Daoy (cell line): ENCODE measurements at regions not wholly inside any gene's neighbourhood (a gene's known extent, or its start where the extent isn't known, plus 50 kb on each side); places are given as distances from the start of the nearest gene placed in this dataset.
"Not testable (repeated sequence)": the region's sequence is repeated elsewhere in the genome, so short reads cannot be mapped to it uniquely, and the experiment has no call there.

Source experiments
- DNase-seq: peaks from one replicate; pipeline ENCODE4 v3.0.0-alpha.2; 2015; ENCODE audit warnings: low read depth

DNA sequence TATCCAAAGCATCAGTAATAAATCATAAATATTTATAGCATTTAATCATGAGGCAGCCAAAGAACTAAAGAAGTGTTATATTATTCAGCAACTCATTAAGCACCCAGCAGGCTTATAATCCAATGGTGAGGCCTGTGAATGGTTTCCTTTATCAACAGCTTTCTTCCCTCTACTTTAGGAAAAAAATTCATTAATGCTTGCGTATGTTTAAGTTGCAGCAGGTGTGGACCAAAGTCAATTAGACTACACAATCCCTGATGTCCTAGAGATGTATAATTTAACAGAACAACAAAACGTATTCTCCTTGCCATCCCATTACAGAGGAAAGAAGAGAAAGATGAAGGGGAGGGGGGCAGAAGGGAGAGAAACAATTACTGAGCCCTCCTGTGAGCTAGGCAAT is 87.7 kb upstream of the MAGI3 start:
- DNase-seq = no peak

DNA sequence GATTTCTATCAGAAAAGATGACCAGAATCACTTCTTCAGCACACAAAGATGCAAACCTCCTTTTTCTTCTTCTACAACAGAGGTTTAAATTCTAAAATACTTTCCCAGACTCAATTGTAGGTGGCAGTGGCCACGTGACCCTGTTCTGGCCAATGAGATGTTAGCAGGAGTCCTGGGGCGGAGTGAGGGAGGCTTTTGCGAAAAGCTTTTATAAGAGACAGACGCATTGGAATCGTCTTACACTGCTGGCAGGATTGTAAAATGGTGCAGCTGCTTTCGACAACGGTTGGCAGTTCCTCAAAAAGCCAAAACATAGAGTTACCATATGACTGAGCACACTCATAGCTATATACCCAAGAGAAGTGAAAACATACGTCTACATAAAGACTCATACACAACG is 87.0 kb upstream of the MAGI3 start:
- no peak for DNase-seq

DNA sequence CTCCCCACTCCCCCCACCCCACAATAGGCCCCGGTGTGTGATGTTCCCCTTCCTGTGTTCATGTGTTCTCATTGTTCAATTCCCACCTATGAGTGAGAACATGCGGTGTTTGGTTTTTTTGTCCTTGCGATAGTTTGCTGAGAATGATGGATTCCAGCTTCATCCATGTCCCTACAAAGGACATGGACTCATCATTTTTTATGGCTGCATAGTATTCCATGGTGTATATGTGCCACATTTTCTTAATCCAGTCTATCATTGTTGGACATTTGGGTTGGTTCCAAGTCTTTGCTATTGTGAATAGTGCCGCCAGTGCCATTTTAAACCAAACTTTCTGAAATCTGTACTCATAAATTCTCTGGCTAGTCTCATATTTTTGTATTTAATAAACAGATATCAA is 85.3 kb upstream of the MAGI3 start:
- DNase-seq = not testable (repeated sequence)

DNA sequence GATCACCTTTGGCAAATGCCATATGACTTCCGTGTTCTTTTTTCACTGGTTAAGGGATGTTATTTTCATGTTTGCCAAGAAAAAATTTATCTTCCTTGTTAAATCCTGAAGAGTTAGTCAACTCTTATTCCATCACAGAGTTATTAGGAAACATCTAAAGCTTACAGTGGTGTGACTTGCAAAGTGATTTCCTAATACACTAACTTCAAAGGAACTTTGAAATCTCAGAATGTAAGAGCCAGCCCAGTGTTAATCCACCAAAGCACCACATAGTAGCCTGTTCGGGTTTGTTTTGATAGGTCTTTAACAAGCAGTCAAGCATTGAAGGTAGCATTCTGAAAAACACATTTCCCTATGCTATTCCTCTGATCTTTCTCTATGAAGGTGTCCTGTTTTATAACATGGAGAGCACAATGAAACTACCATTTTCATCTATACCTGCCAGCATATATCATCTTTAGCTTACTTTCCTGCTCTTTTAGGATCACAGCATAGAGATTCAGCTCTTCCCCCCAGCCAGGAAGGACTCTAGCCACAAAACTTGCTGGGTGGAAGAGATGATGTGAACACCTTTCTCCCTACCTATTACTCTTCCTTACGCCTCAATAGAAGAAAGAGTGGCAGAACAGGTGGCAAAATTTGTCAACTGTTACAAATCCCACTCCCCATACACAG is 82.4 kb upstream of the MAGI3 start:
- DNase-seq = no peak

DNA sequence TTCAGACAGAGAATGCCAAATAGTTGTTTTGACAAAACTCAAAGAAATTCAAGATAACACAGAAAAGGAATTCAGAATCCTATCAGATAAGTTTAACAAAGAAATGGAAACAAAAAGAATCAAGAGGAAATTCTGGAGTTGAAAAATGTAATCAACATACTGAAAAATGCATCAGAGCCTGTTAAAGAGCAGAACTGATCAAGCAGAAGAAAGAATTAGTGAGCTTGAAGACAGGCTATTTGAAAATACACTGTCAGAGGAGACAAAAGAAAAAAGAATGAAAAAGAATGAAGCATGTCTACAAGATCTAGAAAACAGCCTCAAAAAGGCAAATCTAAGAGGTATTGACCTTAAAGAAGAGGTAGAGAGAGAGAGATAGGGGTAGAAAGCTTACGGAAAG is 77.7 kb upstream of the MAGI3 start:
- not testable (repeated sequence) for DNase-seq

DNA sequence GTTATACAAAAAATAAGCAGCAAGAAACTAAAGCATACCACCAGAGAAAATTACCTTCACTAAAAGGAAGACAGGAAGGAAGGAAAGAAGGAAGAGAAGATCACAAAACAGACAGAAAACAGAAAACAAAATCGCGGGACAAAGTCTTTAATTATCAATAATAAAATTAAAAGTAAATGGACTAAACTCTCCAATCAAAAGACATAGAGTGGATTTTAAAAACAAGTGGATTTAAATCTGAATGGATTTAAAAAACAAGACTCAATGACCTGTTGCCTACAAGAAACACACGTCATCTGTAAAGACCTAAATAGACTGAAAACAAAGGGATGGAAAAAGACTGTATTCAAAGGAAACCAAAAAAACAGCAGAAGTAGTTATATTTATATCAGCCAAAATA is 75.7 kb upstream of the MAGI3 start:
- no peak for DNase-seq

DNA sequence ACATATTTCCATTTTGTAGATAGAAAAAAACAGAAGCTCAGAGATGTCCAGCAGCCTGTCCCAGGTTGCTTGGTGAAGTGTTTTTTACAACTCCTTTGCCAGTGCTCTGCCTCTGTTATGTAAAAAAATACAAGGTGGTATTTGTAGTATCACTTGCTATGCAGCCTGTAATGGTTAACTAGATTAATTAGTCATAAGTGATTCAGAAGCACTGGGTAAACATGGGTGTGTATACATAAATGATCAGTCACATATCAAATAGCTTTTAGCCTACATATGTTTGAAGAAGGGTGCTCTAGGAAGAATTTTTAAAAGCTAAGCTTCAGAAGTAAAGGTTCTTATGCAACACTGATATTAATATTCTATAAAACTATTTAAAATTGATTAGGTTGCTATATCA is 70.0 kb upstream of the MAGI3 start:
- no peak for DNase-seq

DNA sequence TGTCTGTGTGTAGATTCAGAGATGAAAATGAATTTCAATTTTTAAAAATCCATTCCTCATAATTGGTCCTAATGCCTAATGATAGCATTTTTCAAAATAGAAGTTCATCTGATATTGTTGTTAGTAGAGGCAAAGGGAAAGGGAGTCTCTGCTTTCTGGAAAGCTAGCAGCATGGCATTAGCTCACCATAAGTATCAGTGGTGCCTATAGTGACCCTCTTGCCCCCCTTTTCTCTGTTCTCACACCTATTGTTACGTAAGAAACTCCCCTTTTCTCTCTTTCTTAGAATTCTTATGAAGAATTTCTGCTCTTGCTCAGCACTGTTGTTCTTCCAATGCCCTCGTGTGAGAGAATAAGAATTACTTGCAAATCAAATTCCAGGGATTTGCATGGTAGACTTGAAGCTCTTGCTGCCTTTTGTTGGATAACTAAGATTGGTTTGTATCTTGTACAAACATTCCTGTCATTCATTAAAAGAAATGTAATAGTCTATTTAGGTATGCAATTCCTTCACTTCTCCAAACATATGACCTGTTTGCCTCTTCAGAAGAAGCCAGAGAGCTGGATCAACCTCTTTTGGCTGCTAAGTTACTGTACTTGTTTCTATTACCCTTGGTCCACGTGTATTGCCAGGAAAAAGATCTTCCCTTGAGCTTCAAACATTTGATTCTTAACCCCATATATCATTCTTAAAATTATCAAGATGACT is 69.2 kb upstream of the MAGI3 start:
- DNase-seq = no peak

DNA sequence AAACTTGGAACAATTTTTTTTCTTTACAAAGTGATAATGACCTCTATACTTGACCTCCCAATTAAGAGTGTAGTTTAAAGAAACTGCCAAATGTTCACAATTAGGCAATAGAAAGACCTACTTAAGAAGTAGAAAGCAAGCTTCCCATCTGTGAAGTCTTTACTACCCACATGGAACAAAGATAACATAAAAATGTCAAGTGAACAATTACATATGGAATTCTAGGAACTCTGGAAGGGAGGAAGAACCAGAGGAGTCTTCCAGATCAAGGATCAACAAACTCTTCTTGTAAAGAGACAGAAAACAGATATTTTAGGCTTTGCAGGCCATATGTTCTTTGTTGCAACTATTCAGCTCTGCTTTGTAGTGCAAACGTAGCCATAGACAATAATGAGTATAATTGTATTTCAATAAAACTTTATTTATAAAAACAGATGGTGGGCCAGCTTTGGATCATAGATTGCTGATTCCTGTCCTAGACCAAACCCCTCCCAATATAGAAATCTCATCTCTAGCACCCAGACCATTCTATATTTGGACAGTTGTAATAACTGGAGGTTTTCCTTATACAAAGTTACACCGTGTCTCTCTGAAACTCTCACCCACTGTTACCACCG is 68.4 kb upstream of the MAGI3 start:
- no peak for DNase-seq

DNA sequence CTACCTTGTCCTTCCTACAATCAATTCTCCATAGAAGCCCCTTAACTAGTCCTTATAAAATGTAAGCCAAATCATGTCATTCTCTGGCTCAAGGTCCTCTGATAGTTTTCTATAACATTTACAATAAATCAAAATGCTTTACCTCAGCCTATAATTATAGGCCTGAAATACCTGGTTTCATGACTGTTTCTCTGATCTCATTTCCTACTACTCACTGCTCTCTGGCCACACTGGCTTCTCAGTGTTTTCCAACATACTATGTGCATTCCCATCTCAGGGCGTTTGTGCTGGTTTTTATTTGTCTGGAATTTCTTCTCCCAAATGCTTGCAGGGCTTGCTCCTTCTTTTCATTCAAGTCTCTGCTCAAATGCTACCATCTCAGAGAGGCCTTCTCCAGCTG is 67.9 kb upstream of the MAGI3 start:
- DNase-seq = no peak

DNA sequence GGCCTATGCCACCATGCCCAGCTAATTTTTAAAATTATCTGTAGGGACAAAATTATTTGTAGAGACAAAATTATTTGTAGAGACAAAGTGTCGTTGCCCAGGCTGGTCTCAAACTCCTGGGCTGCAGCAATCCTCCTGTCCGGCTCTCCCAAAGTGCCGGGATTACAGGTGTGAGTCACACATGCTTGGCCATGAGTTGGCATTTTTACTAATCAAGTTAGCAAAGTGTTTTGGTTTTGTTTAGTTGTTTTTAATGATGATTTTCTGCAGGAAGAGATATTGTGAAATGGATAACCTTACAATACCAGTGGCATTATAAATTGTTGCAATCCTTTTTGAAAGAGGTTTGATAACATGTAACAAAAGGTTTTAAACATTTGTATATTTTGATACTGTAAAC is 65.3 kb upstream of the MAGI3 start:
- peak; percentile 82 for DNase-seq

DNA sequence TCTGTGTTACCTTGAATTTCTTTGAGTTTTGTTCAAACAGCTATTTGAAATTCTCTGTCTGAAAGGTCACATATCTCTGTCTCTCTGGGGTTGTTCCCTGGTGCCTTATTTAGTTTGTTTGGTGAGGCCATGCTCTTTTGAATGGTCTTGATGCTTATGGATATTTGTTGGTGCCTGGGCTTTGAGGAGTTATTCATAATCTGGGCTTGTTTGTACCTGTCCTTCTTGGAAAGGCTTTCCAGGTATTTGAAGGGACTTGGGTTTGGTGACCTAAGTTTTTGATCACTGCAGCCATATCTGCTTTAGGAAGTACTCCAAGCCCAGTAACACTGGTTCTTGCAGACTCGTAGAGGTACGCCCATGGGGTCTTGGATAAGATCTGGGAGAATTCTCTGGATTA is 63.3 kb upstream of the MAGI3 start:
- no peak for DNase-seq

DNA sequence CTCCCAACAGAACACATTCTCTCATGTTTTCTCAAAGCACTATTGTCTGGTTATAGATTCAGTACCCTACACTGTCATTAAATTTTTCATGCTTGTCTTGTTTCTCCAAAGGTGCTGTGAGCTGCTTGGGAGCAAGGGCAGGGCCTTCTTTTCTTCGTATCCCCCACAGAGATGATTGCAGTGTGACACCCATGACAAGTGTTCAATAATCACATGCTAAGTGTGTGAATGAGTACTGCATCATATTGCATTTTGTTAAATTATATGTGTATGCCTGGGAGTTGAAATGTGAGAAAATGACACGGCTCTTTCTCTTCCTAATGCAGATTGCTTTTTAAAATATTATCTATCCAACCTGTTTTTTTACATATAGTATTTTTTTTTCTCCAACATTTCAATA is 57.3 kb upstream of the MAGI3 start:
- no peak for DNase-seq

DNA sequence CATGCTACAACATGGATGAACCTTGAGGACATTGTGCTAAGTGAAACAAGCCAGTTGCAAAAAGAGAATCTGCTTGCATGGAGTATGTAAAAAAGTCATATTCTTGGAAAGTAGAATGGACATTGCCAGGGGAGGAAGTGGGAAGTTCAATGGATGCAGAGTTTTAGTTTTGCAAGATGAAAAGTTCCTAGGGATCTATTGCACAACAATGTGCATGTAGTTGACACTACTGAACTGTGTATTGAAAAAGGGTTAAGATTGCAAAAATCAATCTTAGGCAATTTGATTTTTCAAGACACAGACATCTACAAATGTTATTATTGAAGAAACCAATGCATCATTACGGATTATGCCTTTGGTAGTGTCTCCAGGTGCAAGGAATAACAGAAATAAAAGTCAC is 50.3 kb upstream of the MAGI3 start:
- no peak for DNase-seq
